Kidney (tissue), 13 donors: ENCODE measurements at regions not wholly inside any gene's neighbourhood (a gene's known extent, or its start where the extent isn't known, plus 50 kb on each side); places are given as distances from the start of the nearest gene placed in this dataset.

Source experiments
- DNase-seq, 5 donors: peaks; one replicate each; pipeline ENCODE4 v3.0.0-alpha.2; 2013 to 2020
- FAIRE-seq: peaks from 2 replicates; lab custom pipeline; 2012; peaks lifted over from hg19 to GRCh38; lab: Jason Lieb, UNC
- H3K27ac ChIP-seq, 2 donors: one replicate each; pipeline ENCODE4 v1.7.0; 2013; ENCODE audit warnings: low read depth in 2 of 2, low read length in 2 of 2, inconsistent platforms in 1 of 2
- H3K27me3 ChIP-seq: one replicate; pipeline ENCODE4 v1.7.1; 2013; ENCODE audit warnings: low read length, inconsistent platforms; ENCODE audit not compliant: control insufficient read depth, insufficient read depth
- H3K36me3 ChIP-seq, 3 donors: one replicate each; pipeline versions ENCODE4 v1.7.0 to v1.7.1; 2013; ENCODE audit warnings: low read length in 3 of 3, control low read depth in 1 of 3, inconsistent platforms in 1 of 3; ENCODE audit not compliant: insufficient read depth in 3 of 3, control insufficient read depth in 2 of 3
- H3K4me1 ChIP-seq, 3 donors: one replicate each; pipeline versions ENCODE4 v1.7.0 to v1.7.1; 2013; ENCODE audit warnings: low read length in 3 of 3, inconsistent platforms in 1 of 3, low read depth in 1 of 3; ENCODE audit not compliant: control insufficient read depth in 2 of 3, insufficient read depth in 2 of 3
- H3K4me3 ChIP-seq, 3 donors: one replicate each; pipeline versions ENCODE4 v1.7.0 to v1.8.1; 2013; ENCODE audit warnings: low read length in 3 of 3, control low read depth in 1 of 3, inconsistent platforms in 1 of 3
- H3K9ac ChIP-seq, 3 donors: one replicate each; pipeline versions ENCODE4 v1.7.0 to v1.7.1; 2013; ENCODE audit warnings: low read length in 3 of 3, control low read depth in 1 of 3, inconsistent platforms in 1 of 3
- H3K9me3 ChIP-seq, 3 donors: one replicate each; pipeline versions ENCODE4 v1.7.0 to v1.7.1; 2013; ENCODE audit warnings: low read length in 3 of 3, control low read depth in 1 of 3, inconsistent platforms in 1 of 3; ENCODE audit not compliant: control insufficient read depth in 2 of 3, insufficient read depth in 1 of 3
- CTCF ChIP-seq: IDR thresholded peaks from 3 replicates; pipeline ENCODE4 v1.5.1; 2012; ENCODE audit warnings: mild to moderate bottlenecking, moderate library complexity, borderline replicate concordance; ENCODE audit not compliant: insufficient read depth; ENCODE audit errors: extremely low read depth
- intact Hi-C: fragments of 100-400 bp; cut with DNase I; formaldehyde crosslinking; loops from one replicate; pipeline ENCODE4 v1.11.1; 2022
- donor health status: control.
- donor health status: control.
- donor health status: control.
- donor health status: control.
- donor health status: control.
- donor health status: DM: yes; HTN: yes; CAD: no.
- donor health status: Normal renal cell carcinoma (clear cell type).

- H3K9ac ChIP-seq, result no peak overlapping the region
- H3K36me3 ChIP-seq, result no peaks in the 10 kb centered on the region
- intact Hi-C loops, result no loop called here
- no peak overlapping the region for H3K27ac ChIP-seq
- no peaks in the 10 kb centered on the region for H3K27me3 ChIP-seq
- H3K9me3 ChIP-seq, result no peaks in the 10 kb centered on the region
- FAIRE-seq (no peak), DNase-seq (peak in 2 of 5 donors; percentile 4)
- TF ChIP-seq CTCF, result no peak
- no peaks in the 10 kb centered on the region for H3K4me1 ChIP-seq
- no peak overlapping the region for H3K4me3 ChIP-seq
Measured at GRCh38 chr10:16119445-16119844, 259.1 kb upstream of the MINDY3 start.

GRCh38 chr10:16120563-16120962 lies 260.3 kb upstream of the MINDY3 start:
- intact Hi-C loops, result no loop called here
- no peak overlapping the region for H3K4me3 ChIP-seq
- no peak overlapping the region for H3K27ac ChIP-seq
- no peaks in the 10 kb centered on the region for H3K36me3 ChIP-seq
- no peaks in the 10 kb centered on the region for H3K27me3 ChIP-seq
- FAIRE-seq (no peak), DNase-seq (no peak)
- no peak for TF ChIP-seq CTCF
- peaks cover 0 to 3% (median 0%) of the 10 kb centered on the region in 3 donors for H3K9me3 ChIP-seq
- no peak overlapping the region for H3K9ac ChIP-seq
- no peaks in the 10 kb centered on the region for H3K4me1 ChIP-seq

GRCh38 chr10:16141499-16141898 lies 281.2 kb upstream of the MINDY3 start:
- intact Hi-C loops, result no loop called here
- TF ChIP-seq CTCF, result no peak
- Histone ChIP-seq H3K9me3 (no peaks in the 10 kb centered on the region), H3K4me3 (no peak overlapping the region), H3K27me3 (no peaks in the 10 kb centered on the region), H3K4me1 (no peaks in the 10 kb centered on the region), H3K36me3 (no peaks in the 10 kb centered on the region), H3K27ac (no peak overlapping the region), H3K9ac (no peak overlapping the region)
- FAIRE-seq, result no peak
- no peak for DNase-seq

- no peak overlapping the region for H3K9ac ChIP-seq
- no peaks in the 10 kb centered on the region for H3K9me3 ChIP-seq
- TF ChIP-seq CTCF, result no peak
- H3K4me3 ChIP-seq, result no peak overlapping the region
- DNase-seq (no peak), FAIRE-seq (no peak)
- intact Hi-C loops, result no loop called here
- no peak overlapping the region for H3K27ac ChIP-seq
- H3K4me1 ChIP-seq, result no peaks in the 10 kb centered on the region
- H3K27me3 ChIP-seq, result no peaks in the 10 kb centered on the region
- H3K36me3 ChIP-seq, result no peaks in the 10 kb centered on the region
Measured at GRCh38 chr10:16146993-16147392, 286.7 kb upstream of the MINDY3 start.
